Activated T-helper 1 cell treated with anti-CD3 and anti-CD28 coated beads, Interleukin-12 subunit alpha, Interleukin-12 subunit beta, Interleukin-2, Interleukin-4 antibody, amounts not matched to agents 30 ng/mL and 10 ng/mL and 1 ng/mL, durations not matched to agents 14 hours and 24 hours and 36 hours (primary cell): ENCODE measurements at regions not wholly inside any gene's neighbourhood (a gene's known extent, or its start where the extent isn't known, plus 50 kb on each side); places are given as distances from the start of the nearest gene placed in this dataset.
"Not testable (repeated sequence)": the region's sequence is repeated elsewhere in the genome, so short reads cannot be mapped to it uniquely, and the experiment has no call there.

Experiments used
- DNase-seq: peaks from one replicate; pipeline ENCODE4 v3.0.0; 2021; ENCODE audit warnings: low spot score
- H3K27ac Mint-ChIP-seq: one replicate; pipeline ENCODE4 v1.8.0; 2021; ENCODE audit warnings: mild to moderate bottlenecking, mixed read lengths
- H3K27me3 Mint-ChIP-seq: one replicate; pipeline ENCODE4 v1.8.0; 2022; ENCODE audit warnings: mild to moderate bottlenecking, moderate library complexity, mixed read lengths; ENCODE audit not compliant: insufficient read depth
- H3K36me3 Mint-ChIP-seq: one replicate; pipeline ENCODE4 v1.8.0; 2021; ENCODE audit warnings: low read depth, mixed read lengths
- H3K4me1 Mint-ChIP-seq: one replicate; pipeline ENCODE4 v1.8.0; 2021; ENCODE audit warnings: low read depth, mixed read lengths
- H3K4me3 Mint-ChIP-seq: one replicate; pipeline ENCODE4 v1.8.0; 2021; ENCODE audit warnings: mild to moderate bottlenecking, moderate library complexity, mixed read lengths
- H3K9me3 Mint-ChIP-seq: one replicate; pipeline ENCODE4 v1.8.0; 2021; ENCODE audit warnings: mixed read lengths
- intact Hi-C: fragments of 100-400 bp; cut with micrococcal nuclease; formaldehyde crosslinking; loops from one replicate; pipeline ENCODE4 v1.15.1; 2024

DNA sequence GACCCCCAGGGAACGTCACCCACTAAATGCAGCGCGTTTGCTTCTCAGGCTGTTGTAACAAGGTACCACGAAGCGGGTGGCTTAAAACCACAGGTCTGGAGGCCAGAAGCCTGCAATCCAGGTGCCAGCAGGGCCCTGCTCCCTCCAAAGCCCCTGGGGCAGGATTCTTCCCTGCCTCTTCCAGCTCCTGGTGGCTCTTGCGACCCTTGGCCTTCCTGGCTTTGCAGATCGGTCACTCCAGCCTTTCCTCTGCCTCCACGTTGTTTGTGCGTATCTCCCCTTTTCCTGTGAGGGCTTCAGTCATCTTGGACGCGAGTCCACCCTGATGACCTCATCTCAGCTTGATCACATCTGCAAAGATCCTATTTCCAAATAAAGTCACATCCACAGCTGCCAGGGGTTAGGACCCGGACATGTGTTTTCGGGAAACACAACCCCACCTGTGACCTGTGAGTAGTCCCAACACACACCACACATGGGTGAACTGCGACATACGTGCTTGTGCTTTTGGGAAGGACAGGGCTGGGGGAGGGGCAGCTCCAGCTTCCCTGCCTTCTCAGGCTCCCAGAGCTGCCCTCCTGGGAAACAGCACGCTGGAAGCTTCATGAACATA lies 114.5 kb upstream of the NCOR2 start:
- Mint-ChIP-seq H3K4me3 (no peak overlapping the region), H3K9me3 (peaks cover 2% of the 10 kb centered on the region), H3K27ac (no peak overlapping the region), H3K4me1 (peaks cover 16% of the 10 kb centered on the region), H3K36me3 (no peaks in the 10 kb centered on the region), H3K27me3 (peaks cover 10% of the 10 kb centered on the region)
- no peak for DNase-seq
- intact Hi-C loops = no loop called here

DNA sequence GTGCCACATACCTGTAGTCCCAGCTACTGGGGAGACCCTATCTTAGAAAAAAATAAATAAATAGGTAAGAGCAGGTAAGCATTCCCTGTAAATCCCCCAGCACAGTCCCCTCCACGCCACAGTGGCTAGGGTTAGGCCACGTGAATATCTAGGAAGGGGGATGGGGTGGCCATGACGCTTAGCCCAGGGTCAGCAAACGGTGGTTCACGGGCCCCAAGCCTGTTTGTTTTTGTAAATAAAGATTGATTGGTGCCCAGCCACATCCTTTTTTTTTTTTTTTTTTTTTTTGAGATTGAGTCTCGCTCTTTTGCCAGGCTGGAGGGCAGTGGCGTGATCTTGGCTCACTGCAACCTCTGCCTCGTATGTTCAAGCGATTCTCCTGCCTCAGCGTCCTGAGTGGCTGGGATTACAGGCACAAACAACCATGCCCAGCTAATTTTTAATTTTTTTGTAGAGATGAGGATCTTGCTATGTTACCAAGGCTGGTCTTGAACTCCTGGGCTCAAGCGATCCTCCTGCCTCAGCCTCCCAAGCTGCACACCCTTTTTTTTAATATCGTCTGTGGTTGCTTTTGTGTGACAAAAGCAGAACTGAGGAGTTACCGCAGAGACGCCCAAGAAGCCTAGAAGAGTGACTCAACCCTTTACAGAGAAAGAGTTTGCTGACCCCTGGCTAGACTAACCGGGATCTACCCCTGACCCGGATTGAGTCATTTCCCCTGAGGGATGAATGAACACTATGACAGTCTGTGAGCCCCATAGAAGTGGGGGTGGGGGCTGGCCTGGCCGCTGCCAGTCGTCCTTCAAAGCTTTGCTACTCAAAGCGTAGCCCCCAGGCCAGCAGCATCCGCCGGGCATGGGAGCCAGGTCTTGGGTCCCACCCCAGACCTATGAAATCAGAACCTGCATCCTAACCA lies 113.7 kb upstream of the NCOR2 start:
- Mint-ChIP-seq H3K27me3 (peaks cover 9% of the 10 kb centered on the region), H3K27ac (no peak overlapping the region), H3K36me3 (no peaks in the 10 kb centered on the region), H3K9me3 (no peaks in the 10 kb centered on the region), H3K4me3 (no peak overlapping the region), H3K4me1 (peaks cover 14% of the 10 kb centered on the region)
- DNase-seq = no peak
- intact Hi-C loops = no loop called here

DNA sequence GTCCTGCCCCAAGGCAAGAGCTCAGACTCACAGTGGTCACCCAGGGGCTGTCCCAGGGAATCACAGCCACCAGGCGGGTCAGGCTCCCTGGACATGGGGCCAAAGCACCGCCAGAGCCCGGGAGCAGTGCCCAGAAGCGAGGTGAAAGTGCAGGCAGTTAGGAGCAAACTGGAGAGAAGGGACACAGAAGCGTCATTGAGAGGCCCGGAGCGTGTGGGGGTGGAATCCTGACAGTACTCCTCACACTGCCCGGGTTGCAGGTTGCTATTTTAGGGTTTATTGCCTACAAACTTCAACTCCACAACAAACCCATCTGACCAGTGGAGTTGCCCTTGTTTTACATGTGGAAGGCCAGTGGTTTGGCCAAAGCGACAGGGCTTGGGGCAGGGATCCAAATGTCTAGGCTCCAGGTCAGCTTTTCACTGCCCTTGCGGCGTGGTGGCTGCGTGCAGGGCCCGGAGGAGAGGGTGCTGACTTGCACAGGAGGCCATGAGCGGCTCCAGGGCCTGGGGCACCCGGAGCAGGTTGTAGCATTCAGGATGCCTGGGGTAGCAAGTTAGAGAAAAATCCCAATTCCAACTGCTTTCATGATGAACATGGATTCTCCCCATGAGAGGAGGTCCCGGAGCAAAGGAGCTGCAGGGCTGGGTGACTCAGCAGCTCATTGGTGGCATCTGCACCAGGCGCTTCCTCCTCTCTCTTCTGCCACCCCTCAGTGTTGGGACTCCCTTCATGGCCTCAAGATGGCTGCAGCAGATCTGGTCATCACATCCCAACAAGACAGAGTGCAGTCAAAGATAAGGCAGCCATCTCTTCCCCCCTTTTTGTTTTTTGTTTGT lies 112.3 kb upstream of the NCOR2 start:
- Mint-ChIP-seq H3K27ac (no peak overlapping the region), H3K4me3 (no peak overlapping the region), H3K36me3 (no peaks in the 10 kb centered on the region), H3K4me1 (peaks cover 7% of the 10 kb centered on the region), H3K9me3 (no peaks in the 10 kb centered on the region), H3K27me3 (peaks cover 1% of the 10 kb centered on the region)
- no peak for DNase-seq
- intact Hi-C loops = no loop called here

DNA sequence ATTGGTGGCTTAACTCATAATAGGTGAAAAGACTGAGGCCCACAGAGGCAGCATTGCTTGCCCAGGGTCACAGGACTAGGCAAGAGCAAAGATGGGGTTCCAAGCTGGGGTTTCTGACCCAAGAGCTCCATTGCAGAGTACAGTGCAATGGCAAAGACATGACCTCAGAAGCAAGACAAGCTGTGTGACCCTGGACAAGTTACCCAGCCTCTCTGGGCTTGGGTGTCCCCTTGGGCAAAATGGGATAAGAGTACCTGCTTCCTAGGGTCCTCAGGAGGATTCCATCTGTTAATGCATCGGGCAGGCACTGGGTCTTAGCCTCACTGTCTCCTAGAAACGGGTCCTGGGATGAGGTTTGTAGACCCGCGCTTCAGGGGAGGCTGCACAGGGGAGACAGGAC lies 111.6 kb upstream of the NCOR2 start:
- Mint-ChIP-seq H3K27ac (no peak overlapping the region), H3K4me3 (no peak overlapping the region), H3K27me3 (no peaks in the 10 kb centered on the region), H3K36me3 (no peaks in the 10 kb centered on the region), H3K9me3 (no peaks in the 10 kb centered on the region), H3K4me1 (no peaks in the 10 kb centered on the region)
- intact Hi-C loops = no loop called here
- no peak for DNase-seq

DNA sequence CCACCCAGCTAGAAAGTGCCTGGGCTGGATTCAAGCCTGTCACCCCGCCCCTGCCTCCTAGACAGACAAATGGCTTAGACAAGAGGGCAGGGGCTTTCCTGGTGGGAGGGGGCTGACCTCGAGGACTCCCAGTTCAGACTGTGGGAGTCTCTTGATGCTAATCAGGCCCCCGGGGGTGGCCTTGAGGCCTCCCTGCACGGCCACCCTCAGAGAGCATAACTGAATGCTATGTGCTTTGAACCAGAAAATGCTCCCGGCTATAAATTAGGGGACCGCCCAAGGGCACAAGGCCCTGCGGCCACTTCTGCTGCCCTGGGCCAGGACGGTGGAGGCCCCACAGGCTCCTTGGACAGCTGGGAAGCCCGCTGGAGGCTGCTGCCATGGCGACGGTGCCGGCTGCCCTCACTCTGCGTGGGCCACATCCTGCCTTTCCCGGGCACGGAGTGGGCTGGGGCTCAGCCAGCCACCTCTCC lies 111.0 kb upstream of the NCOR2 start:
- no peak for DNase-seq
- H3K4me3 Mint-ChIP-seq = no peak overlapping the region
- H3K27ac Mint-ChIP-seq = no peak overlapping the region
- no peaks in the 10 kb centered on the region for H3K36me3 Mint-ChIP-seq
- no peaks in the 10 kb centered on the region for H3K27me3 Mint-ChIP-seq
- intact Hi-C loops = no loop called here
- no peaks in the 10 kb centered on the region for H3K9me3 Mint-ChIP-seq
- H3K4me1 Mint-ChIP-seq = no peaks in the 10 kb centered on the region

DNA sequence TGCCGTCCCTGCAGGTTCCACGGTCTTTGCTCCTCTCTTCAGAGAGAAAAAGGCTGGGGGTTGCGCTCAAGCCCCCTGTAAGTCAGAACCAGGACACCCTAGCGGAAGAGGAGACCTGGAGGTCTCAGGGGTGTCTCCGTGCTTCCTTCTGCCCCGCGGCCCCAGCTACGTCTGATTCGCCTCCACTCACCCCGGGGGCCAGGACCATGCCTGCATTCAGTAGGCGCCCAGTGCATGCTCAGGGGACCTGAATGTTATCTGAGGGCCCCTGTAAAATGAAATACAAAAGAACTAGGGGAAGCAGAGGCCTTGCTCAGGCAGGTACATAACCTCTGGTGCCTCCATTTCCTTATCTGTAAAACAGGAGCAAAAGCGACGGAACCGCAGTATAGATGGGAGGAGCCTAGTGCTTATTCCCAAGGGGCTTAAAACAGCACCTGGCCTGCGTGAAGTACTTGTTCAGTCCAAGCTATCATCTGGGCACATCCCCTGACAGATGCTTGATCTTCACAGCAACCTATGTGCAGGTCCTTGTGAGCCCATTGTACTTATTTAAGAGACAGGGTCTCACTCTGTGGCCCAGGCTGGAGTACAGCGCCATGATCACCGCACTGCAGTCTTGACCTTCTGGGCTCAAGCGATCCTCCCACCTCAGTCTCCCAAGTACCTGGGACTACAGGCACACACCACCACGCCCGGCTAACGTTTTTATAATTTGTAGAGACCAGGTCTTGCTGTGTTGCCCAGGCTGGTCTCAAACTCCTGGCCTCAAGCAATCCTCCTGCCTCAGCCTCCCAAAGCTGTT lies 110.3 kb upstream of the NCOR2 start:
- Mint-ChIP-seq H3K4me3 (no peak overlapping the region), H3K4me1 (no peaks in the 10 kb centered on the region), H3K9me3 (no peaks in the 10 kb centered on the region), H3K27me3 (no peaks in the 10 kb centered on the region), H3K36me3 (no peaks in the 10 kb centered on the region), H3K27ac (no peak overlapping the region)
- intact Hi-C loops = no loop called here
- no peak for DNase-seq

DNA sequence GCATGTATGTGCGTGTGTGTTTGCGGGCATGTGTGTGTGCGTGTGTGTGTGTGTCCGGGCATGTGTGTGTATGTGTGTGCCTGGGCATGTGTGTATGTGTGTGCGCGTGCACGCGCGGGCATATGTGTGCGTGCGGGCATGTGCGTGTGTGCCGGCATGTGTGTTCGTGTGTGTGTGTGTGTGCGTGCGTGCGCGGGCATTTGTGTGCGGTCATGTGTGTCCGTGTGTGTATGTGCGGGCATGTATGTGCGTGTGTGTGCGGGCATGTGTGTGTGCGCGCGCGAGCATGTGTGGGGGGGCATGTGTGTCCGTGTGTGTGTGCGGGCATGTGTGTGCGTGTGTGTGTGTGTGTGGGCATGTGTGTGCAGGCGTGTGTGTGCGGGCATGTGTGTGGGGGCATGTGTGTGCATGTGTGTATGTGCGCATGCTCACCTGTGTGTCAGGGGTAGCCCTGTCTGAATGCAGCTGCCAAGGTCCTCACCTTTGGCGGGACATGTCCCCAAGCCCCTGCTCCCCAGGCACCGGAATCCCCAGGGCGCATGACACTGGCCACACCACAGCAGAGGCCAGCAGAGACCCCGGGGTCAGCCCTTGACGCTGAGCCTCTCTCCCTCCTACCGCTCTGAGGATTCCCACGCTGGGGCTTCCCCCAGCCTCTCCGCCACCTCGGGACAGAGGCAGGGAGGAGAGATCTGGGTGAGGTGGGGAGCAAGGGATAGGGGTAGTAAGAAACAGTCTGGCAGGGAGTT lies 109.5 kb upstream of the NCOR2 start:
- H3K4me1 Mint-ChIP-seq = no peaks in the 10 kb centered on the region
- H3K27ac Mint-ChIP-seq = no peak overlapping the region
- DNase-seq = no peak
- H3K9me3 Mint-ChIP-seq = no peaks in the 10 kb centered on the region
- H3K27me3 Mint-ChIP-seq = no peaks in the 10 kb centered on the region
- intact Hi-C loops = no loop called here
- H3K4me3 Mint-ChIP-seq = no peak overlapping the region
- no peaks in the 10 kb centered on the region for H3K36me3 Mint-ChIP-seq

DNA sequence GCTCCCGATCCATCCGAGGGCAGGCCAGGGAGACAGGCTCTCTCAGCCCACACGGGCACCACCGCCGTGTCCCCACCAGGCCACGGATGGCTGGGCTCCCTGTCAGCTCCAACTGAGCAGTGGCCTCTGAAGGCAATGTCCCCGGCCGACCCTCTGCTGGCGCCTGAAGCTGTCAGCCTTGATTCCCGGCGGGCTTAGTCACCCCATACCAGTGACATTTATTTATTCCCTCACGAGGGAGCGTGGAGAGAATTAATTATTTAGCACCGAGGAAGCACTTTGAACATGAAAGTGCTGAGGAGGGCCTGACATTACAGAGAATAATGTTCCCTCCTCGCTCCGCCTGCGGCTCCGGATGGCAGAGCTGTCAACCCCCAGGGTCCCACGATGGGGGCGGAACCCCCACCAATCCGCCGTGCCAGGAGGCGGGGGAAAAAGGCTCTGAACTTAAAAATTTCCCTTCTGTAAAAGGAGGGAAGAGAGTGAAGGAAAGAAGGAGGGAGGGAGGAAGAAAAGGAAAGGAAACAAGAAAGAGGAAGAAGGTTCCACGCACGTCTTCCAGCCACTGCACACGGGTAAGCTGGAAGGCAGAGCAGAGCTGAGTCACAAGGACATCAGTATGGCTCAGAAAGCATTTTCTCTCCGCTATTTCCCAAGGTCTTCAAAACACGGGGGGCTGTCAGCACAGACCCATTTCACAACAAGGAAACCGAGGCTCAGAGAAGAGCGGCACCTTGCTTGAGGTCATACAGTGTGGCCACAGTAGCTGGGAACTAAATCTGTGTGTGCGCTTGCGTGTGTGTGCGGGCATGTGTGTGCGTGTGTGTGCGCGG lies 108.7 kb upstream of the NCOR2 start:
- H3K4me1 Mint-ChIP-seq = no peaks in the 10 kb centered on the region
- intact Hi-C loops = no loop called here
- H3K4me3 Mint-ChIP-seq = no peak overlapping the region
- H3K36me3 Mint-ChIP-seq = no peaks in the 10 kb centered on the region
- no peak overlapping the region for H3K27ac Mint-ChIP-seq
- DNase-seq = no peak
- H3K27me3 Mint-ChIP-seq = no peaks in the 10 kb centered on the region
- no peaks in the 10 kb centered on the region for H3K9me3 Mint-ChIP-seq

DNA sequence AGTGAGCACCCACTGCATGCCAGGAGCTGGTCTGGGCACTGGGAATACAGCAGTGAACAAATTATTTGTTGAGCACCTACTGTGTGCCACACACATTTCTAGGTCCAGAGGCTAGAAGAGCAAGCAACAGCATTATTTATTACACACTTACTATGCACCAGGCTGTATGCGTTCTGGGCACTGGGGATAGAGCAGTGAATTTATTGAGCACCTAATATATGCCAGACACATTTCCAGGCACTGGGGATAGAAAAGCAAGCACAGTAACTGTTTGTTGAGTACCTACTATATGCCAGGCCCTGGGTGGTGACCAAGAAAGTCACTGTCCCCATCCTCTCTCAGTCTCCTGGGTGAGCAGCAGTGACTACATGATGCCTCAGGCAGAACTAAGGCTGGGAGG lies 107.5 kb upstream of the NCOR2 start:
- H3K36me3 Mint-ChIP-seq = no peaks in the 10 kb centered on the region
- no peak for DNase-seq
- H3K4me1 Mint-ChIP-seq = no peaks in the 10 kb centered on the region
- H3K27me3 Mint-ChIP-seq = no peaks in the 10 kb centered on the region
- intact Hi-C loops = no loop called here
- H3K27ac Mint-ChIP-seq = no peak overlapping the region
- H3K4me3 Mint-ChIP-seq = no peak overlapping the region
- H3K9me3 Mint-ChIP-seq = no peaks in the 10 kb centered on the region

DNA sequence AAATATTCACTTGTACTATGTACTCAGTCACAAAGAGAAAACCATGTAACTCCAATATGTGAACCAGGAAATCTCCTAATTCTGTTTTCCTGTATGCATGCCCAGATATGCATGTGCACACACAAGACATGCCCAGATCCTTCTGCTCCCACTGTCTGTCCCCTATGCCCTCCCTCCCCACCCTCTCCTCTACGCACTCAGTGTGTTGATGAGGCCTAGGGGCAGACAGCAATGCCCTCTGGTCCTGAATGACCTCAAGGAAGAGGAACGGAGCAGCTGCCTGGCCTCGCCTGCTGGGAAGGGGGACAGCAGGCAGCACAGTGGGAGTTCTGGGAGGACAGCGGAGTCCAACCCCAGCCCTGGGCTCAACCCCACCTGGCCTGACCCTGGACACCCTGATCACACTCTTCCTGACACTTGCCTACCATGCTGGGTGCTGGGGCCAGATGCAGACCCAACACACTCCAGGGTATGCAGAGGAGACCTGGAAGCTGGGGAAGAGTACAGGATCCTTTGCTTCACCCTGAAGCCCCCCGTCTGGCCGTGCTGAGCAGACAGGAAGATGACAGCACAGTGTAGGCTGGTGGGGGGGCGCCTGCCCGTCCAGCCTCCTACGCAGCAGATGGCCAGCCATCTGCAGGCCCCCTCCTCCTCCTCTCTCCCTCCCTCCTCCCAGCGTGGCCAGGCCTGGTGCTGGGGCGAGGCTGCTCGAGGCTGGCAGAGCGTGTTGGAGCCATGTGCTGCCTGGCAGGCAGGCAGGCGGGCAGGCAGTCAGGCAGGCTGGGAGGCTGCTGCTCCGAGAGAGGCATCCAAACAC lies 106.6 kb upstream of the NCOR2 start:
- DNase-seq = no peak
- intact Hi-C loops = no loop called here
- H3K4me1 Mint-ChIP-seq = no peaks in the 10 kb centered on the region
- H3K27ac Mint-ChIP-seq = no peak overlapping the region
- H3K4me3 Mint-ChIP-seq = no peak overlapping the region
- no peaks in the 10 kb centered on the region for H3K9me3 Mint-ChIP-seq
- no peaks in the 10 kb centered on the region for H3K27me3 Mint-ChIP-seq
- no peaks in the 10 kb centered on the region for H3K36me3 Mint-ChIP-seq

DNA sequence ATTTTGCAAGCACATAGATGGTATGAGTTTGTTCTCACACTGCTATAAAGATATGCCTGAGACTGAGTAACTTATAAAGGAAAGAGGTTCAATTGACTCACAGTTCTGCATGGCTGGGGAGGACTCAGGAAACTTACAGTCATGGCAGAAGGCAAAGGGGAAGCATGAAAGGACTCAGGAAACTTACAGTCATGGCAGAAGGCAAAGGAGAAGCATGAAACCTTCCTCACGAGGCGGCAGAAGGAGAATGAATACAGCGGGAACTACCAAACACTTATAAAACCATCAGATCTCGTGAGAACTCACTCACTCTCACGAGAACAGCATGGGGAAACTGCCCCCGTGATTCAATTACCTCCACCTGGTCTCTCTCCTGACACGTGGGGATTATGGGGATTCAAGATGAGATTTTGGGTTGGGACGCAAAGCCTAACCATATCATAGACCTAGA lies 101.9 kb upstream of the NCOR2 start:
- peaks cover 11% of the 10 kb centered on the region for H3K9me3 Mint-ChIP-seq
- H3K4me3 Mint-ChIP-seq, H3K36me3 Mint-ChIP-seq, H3K27me3 Mint-ChIP-seq, DNase-seq, H3K27ac Mint-ChIP-seq, intact Hi-C loops, H3K4me1 Mint-ChIP-seq: not testable (repeated sequence)
